Kidney epithelial cell (primary cell): ENCODE measurements at regions not wholly inside any gene's neighbourhood (a gene's known extent, or its start where the extent isn't known, plus 50 kb on each side); places are given as distances from the start of the nearest gene placed in this dataset.
"Not testable (repeated sequence)": the region's sequence is repeated elsewhere in the genome, so short reads cannot be mapped to it uniquely, and the experiment has no call there.

Source experiments
- DNase-seq: peaks from one replicate; pipeline ENCODE4 v3.0.0-alpha.2; 2010; ENCODE audit warnings: low read depth
- H3K27me3 ChIP-seq: 2 replicates; pipeline ENCODE4 v1.6.0; 2011; ENCODE audit warnings: low read length; ENCODE audit not compliant: control insufficient read depth, insufficient read depth
- H3K36me3 ChIP-seq: 2 replicates; pipeline ENCODE4 v1.5.1; 2011; ENCODE audit warnings: low read length; ENCODE audit not compliant: control insufficient read depth, insufficient read depth
- H3K4me3 ChIP-seq: 2 replicates; pipeline ENCODE4 v1.5.1; 2011; ENCODE audit warnings: low read depth, mild to moderate bottlenecking, control low read depth, low read length
- CTCF ChIP-seq: IDR thresholded peaks from 2 replicates; pipeline ENCODE4 v1.5.1; 2011; ENCODE audit warnings: mild to moderate bottlenecking, moderate library complexity, low read length, control low read depth, inconsistent platforms; ENCODE audit not compliant: insufficient read depth, poor library complexity, severe bottlenecking

GRCh38 chr5:53733853-53734252 is 173.4 kb downstream of the NDUFS4 start:
- DNase-seq: no peak
- Histone ChIP-seq H3K36me3 (no peaks in the 10 kb centered on the region), H3K27me3 (no peaks in the 10 kb centered on the region), H3K4me3 (no peak overlapping the region)
- no peak for TF ChIP-seq CTCF

- Histone ChIP-seq H3K4me3 (no peak overlapping the region), H3K27me3 (no peaks in the 10 kb centered on the region), H3K36me3 (no peaks in the 10 kb centered on the region)
- no peak for TF ChIP-seq CTCF
- DNase-seq: no peak
Measured at GRCh38 chr5:53738105-53738504, 177.7 kb downstream of the NDUFS4 start.

GRCh38 chr5:53739111-53739510 is 178.7 kb downstream of the NDUFS4 start:
- H3K27me3 ChIP-seq: no peaks in the 10 kb centered on the region
- TF ChIP-seq CTCF: no peak
- DNase-seq: no peak
- no peaks in the 10 kb centered on the region for H3K36me3 ChIP-seq
- H3K4me3 ChIP-seq: no peak overlapping the region

- no peaks in the 10 kb centered on the region for H3K27me3 ChIP-seq
- DNase-seq: no peak
- TF ChIP-seq CTCF: no peak
- H3K36me3 ChIP-seq: no peaks in the 10 kb centered on the region
- H3K4me3 ChIP-seq: no peak overlapping the region
Measured at GRCh38 chr5:53749621-53750020, 189.2 kb downstream of the NDUFS4 start.

- H3K4me3 ChIP-seq, H3K27me3 ChIP-seq, DNase-seq, H3K36me3 ChIP-seq: not testable (repeated sequence)
Measured at GRCh38 chr5:53752282-53752681, 191.8 kb downstream of the NDUFS4 start.

- no peak for DNase-seq
- TF ChIP-seq CTCF: no peak
- H3K4me3 ChIP-seq: no peak overlapping the region
- H3K36me3 ChIP-seq: no peaks in the 10 kb centered on the region
- H3K27me3 ChIP-seq: no peaks in the 10 kb centered on the region
Measured at GRCh38 chr5:53766673-53767072, 206.2 kb downstream of the NDUFS4 start.
